ENCODE measurements at regions not wholly inside any gene's neighbourhood (a gene's known extent, or its start where the extent isn't known, plus 50 kb on each side); places are given as distances from the start of the nearest gene placed in this dataset.

DNA sequence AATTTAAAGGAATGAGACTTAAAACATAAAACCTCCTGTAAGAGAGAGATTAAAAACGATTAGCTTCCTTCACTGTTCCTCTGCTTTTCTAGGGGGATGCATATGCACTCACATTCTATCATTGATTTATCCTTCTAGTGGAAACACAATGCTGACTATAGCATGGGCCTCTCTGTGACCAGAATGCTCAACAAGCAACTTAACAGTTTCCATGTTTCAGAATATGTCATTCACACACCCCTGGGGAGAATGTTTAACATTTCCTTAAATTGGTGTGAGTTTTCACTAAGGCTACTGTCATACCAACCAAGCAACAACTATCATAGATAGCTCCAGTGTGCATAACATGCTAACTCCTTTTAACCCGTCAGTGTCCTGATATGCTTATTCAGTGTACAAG lies 337.9 kb upstream of the GRM7 start:
- Histone ChIP-seq H3K36me3 (no peaks in the 10 kb centered on the region), H3K4me1 (peaks cover 14% of the 10 kb centered on the region), H3K27ac (replicated peaks) (no peak overlapping the region), H3K9me3 (replicated peaks) (no peaks in the 10 kb centered on the region), H3K27me3 (ENCODE audit: low read depth) (no peaks in the 10 kb centered on the region), H3K4me3 (no peak overlapping the region)
- intact Hi-C loops (cut with micrococcal nuclease) = no loop called here
- no peak for DNase-seq
- no peak for TF ChIP-seq CTCF (IDR thresholded peaks at IDR 0.05; ENCODE audit: borderline replicate concordance)

- Histone ChIP-seq H3K4me1 (peaks cover 14% of the 10 kb centered on the region), H3K9me3 (replicated peaks) (no peaks in the 10 kb centered on the region), H3K27me3 (ENCODE audit: low read depth) (no peaks in the 10 kb centered on the region), H3K4me3 (no peak overlapping the region), H3K27ac (replicated peaks) (no peak overlapping the region), H3K36me3 (no peaks in the 10 kb centered on the region)
- no peak for TF ChIP-seq CTCF (IDR thresholded peaks at IDR 0.05; ENCODE audit: borderline replicate concordance)
- no peak for DNase-seq
- intact Hi-C loops (cut with micrococcal nuclease) = no loop called here
Measured at GRCh38 chr3:6524479-6524878, 336.4 kb upstream of the GRM7 start.

DNA sequence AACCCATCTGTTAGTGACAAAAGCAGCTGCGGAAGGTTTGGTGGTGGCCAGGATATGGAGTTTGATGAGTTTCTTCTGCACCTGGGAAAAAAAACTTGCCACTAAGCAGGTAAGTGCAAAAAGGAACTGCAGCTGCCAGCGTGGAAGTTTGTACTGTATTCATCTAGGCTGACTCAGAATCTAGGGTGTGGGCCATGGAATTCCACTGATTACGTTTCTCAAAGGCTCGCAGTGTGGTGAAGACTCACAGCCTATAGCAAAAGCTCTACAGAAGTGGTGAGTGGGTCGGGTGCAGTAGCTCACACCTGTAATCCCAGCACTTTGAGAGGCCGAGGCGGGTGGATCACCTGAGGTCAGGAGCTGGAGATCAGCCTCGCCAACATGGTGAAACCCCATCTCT lies 334.6 kb upstream of the GRM7 start:
- H3K36me3 ChIP-seq = no peaks in the 10 kb centered on the region
- no peaks in the 10 kb centered on the region for H3K9me3 ChIP-seq (replicated peaks)
- intact Hi-C loops (cut with micrococcal nuclease) = no loop called here
- TF ChIP-seq CTCF (IDR thresholded peaks at IDR 0.05; ENCODE audit: borderline replicate concordance) = no peak
- no peak overlapping the region for H3K27ac ChIP-seq (replicated peaks)
- H3K4me3 ChIP-seq = no peak overlapping the region
- no peak for DNase-seq
- H3K27me3 ChIP-seq (ENCODE audit: low read depth) = no peaks in the 10 kb centered on the region
- peaks cover 14% of the 10 kb centered on the region for H3K4me1 ChIP-seq

GRCh38 chr3:6526861-6527260 lies 334.1 kb upstream of the GRM7 start:
- Histone ChIP-seq H3K4me1 (peaks cover 14% of the 10 kb centered on the region), H3K9me3 (replicated peaks) (no peaks in the 10 kb centered on the region), H3K27ac (replicated peaks) (no peak overlapping the region), H3K4me3 (no peak overlapping the region), H3K36me3 (no peaks in the 10 kb centered on the region), H3K27me3 (ENCODE audit: low read depth) (no peaks in the 10 kb centered on the region)
- TF ChIP-seq CTCF (IDR thresholded peaks at IDR 0.05; ENCODE audit: borderline replicate concordance) = no peak
- intact Hi-C loops (cut with micrococcal nuclease) = no loop called here
- no peak for DNase-seq

DNA sequence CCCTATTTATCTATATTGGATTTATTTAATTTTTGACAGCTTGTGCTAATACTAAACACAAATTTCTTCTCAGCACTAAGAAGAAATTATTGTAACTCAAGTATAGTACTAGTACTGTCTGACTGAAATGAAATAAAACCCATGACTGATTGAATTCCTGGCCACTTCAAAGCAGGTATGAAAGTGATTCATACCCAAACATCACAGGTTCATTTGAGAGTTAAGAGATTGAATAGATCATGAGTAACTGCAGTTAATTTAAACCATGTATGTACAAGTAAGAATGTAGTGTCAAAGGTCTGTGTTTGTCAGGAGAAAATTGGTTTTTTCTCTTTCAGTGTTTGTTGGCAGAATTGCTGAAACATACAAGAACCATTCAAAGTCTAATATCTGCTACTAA lies 332.0 kb upstream of the GRM7 start:
- Histone ChIP-seq H3K4me3 (no peak overlapping the region), H3K27ac (replicated peaks) (no peak overlapping the region), H3K9me3 (replicated peaks) (no peaks in the 10 kb centered on the region), H3K36me3 (no peaks in the 10 kb centered on the region), H3K4me1 (peaks cover 10% of the 10 kb centered on the region), H3K27me3 (ENCODE audit: low read depth) (no peaks in the 10 kb centered on the region)
- intact Hi-C loops (cut with micrococcal nuclease) = no loop called here
- no peak for DNase-seq
- TF ChIP-seq CTCF (IDR thresholded peaks at IDR 0.05; ENCODE audit: borderline replicate concordance) = no peak

DNA sequence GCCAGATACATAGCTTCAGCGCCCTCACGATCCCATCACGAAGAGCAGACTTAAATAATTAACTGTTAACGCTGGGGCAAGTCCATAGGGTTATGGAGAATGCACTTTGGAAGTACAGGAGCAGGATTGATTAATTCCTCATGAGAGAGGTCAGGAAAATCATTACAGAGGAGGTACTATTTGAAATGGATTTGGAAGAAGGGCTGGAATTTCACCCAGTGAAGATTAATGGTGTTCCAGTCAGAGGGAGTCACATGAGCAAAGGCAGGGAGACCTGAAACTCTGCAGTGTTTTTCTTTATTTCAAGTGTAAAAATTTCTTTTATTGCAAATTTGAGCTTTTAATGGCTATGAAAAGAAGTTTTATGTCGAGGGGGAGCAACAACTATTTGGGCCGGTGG lies 329.8 kb upstream of the GRM7 start:
- no peaks in the 10 kb centered on the region for H3K27me3 ChIP-seq (ENCODE audit: low read depth)
- intact Hi-C loops (cut with micrococcal nuclease) = no loop called here
- H3K4me1 ChIP-seq = no peaks in the 10 kb centered on the region
- H3K27ac ChIP-seq (replicated peaks) = no peak overlapping the region
- DNase-seq = no peak
- H3K36me3 ChIP-seq = no peaks in the 10 kb centered on the region
- H3K9me3 ChIP-seq (replicated peaks) = peaks cover 11% of the 10 kb centered on the region
- TF ChIP-seq CTCF (IDR thresholded peaks at IDR 0.05; ENCODE audit: borderline replicate concordance) = no peak
- no peak overlapping the region for H3K4me3 ChIP-seq

Measured in left ventricle myocardium inferior (tissue), 1 donor.